ENCODE measurements at regions not wholly inside any gene's neighbourhood (a gene's known extent, or its start where the extent isn't known, plus 50 kb on each side); places are given as distances from the start of the nearest gene placed in this dataset.

- Histone ChIP-seq H3K4me2 (ENCODE audit: low read depth, low read length) (no peak overlapping the region), H3K27me3 (replicated peaks; ENCODE audit: insufficient read depth, low read length) (no peaks in the 10 kb centered on the region), H3K9me2 (replicated peaks; ENCODE audit: insufficient read depth, low read length) (no peaks in the 10 kb centered on the region), H3K9me3 (replicated peaks; ENCODE audit: insufficient read depth, low read length) (no peaks in the 10 kb centered on the region), H3K36me3 (replicated peaks; ENCODE audit: insufficient read depth, low read length) (no peaks in the 10 kb centered on the region), H3K79me2 (ENCODE audit: low read length) (no peaks in the 10 kb centered on the region), H4K20me1 (ENCODE audit: insufficient read depth, low read length) (no peaks in the 10 kb centered on the region), H3F3A (ENCODE audit: insufficient read depth, low read length) (no peaks in the 10 kb centered on the region), H3K4me1 (ENCODE audit: low read length) (no peaks in the 10 kb centered on the region), H3K4me3 (ENCODE audit: low read length) (no peak overlapping the region), H3K27ac (ENCODE audit: low read length) (no peak overlapping the region), H2AFZ (ENCODE audit: low read length) (no peak overlapping the region), H3K9ac (ENCODE audit: low read length) (no peak overlapping the region)
- DNase-seq = no peak
- TF ChIP-seq EZH2phosphoT487 (IDR thresholded peaks at IDR 0.05; ENCODE audit: low read length) (no peak), EZH2 (optimal IDR thresholded peaks at IDR 0.05; ENCODE audit: low read depth, low read length) (no peak), CTCF (IDR thresholded peaks at IDR 0.05; ENCODE audit: low read length) (no peak)
These were observed 229.6 kb downstream of the TMEM167A start for GRCh38 chr5:82847562-82847961.

- no peaks in the 10 kb centered on the region for H3K36me3 ChIP-seq (replicated peaks; ENCODE audit: insufficient read depth, low read length)
- no peaks in the 10 kb centered on the region for H3F3A ChIP-seq (ENCODE audit: insufficient read depth, low read length)
- no peaks in the 10 kb centered on the region for H3K9me3 ChIP-seq (replicated peaks; ENCODE audit: insufficient read depth, low read length)
- no peaks in the 10 kb centered on the region for H3K27me3 ChIP-seq (replicated peaks; ENCODE audit: insufficient read depth, low read length)
- H3K9ac ChIP-seq (ENCODE audit: low read length) = no peak overlapping the region
- H3K4me2 ChIP-seq (ENCODE audit: low read depth, low read length) = no peak overlapping the region
- H2AFZ ChIP-seq (ENCODE audit: low read length) = no peak overlapping the region
- no peaks in the 10 kb centered on the region for H3K79me2 ChIP-seq (ENCODE audit: low read length)
- H3K4me1 ChIP-seq (ENCODE audit: low read length) = no peaks in the 10 kb centered on the region
- H3K4me3 ChIP-seq (ENCODE audit: low read length) = no peak overlapping the region
- no peak overlapping the region for H3K27ac ChIP-seq (ENCODE audit: low read length)
- no peak for TF ChIP-seq EZH2 (optimal IDR thresholded peaks at IDR 0.05; ENCODE audit: low read depth, low read length)
- TF ChIP-seq CTCF (IDR thresholded peaks at IDR 0.05; ENCODE audit: low read length) = no peak
- no peak for TF ChIP-seq EZH2phosphoT487 (IDR thresholded peaks at IDR 0.05; ENCODE audit: low read length)
- no peak for DNase-seq
- no peaks in the 10 kb centered on the region for H3K9me2 ChIP-seq (replicated peaks; ENCODE audit: insufficient read depth, low read length)
- H4K20me1 ChIP-seq (ENCODE audit: insufficient read depth, low read length) = no peaks in the 10 kb centered on the region
These were observed 237.3 kb downstream of the TMEM167A start for GRCh38 chr5:82839881-82840280.

GRCh38 chr5:82835488-82835887, 241.7 kb downstream of the TMEM167A start:
- H3K4me3 ChIP-seq (ENCODE audit: low read length) = no peak overlapping the region
- no peak overlapping the region for H3K27ac ChIP-seq (ENCODE audit: low read length)
- H2AFZ ChIP-seq (ENCODE audit: low read length) = no peak overlapping the region
- H3K27me3 ChIP-seq (replicated peaks; ENCODE audit: insufficient read depth, low read length) = no peaks in the 10 kb centered on the region
- H3K4me1 ChIP-seq (ENCODE audit: low read length) = no peaks in the 10 kb centered on the region
- no peak for DNase-seq
- no peaks in the 10 kb centered on the region for H3K9me2 ChIP-seq (replicated peaks; ENCODE audit: insufficient read depth, low read length)
- no peaks in the 10 kb centered on the region for H3K79me2 ChIP-seq (ENCODE audit: low read length)
- no peaks in the 10 kb centered on the region for H3F3A ChIP-seq (ENCODE audit: insufficient read depth, low read length)
- no peaks in the 10 kb centered on the region for H3K36me3 ChIP-seq (replicated peaks; ENCODE audit: insufficient read depth, low read length)
- no peaks in the 10 kb centered on the region for H3K9me3 ChIP-seq (replicated peaks; ENCODE audit: insufficient read depth, low read length)
- H3K4me2 ChIP-seq (ENCODE audit: low read depth, low read length) = no peak overlapping the region
- TF ChIP-seq EZH2phosphoT487 (IDR thresholded peaks at IDR 0.05; ENCODE audit: low read length) (no peak), CTCF (IDR thresholded peaks at IDR 0.05; ENCODE audit: low read length) (no peak), EZH2 (optimal IDR thresholded peaks at IDR 0.05; ENCODE audit: low read depth, low read length) (no peak)
- H4K20me1 ChIP-seq (ENCODE audit: insufficient read depth, low read length) = no peaks in the 10 kb centered on the region
- H3K9ac ChIP-seq (ENCODE audit: low read length) = no peak overlapping the region

All from MM.1S (cell line).